ENCODE measurements at regions not wholly inside any gene's neighbourhood (a gene's known extent, or its start where the extent isn't known, plus 50 kb on each side); places are given as distances from the start of the nearest gene placed in this dataset.
A peak's percentile ranks its signal among the peaks of the same experiment; 100 is the strongest.
"Not testable (repeated sequence)": the region's sequence is repeated elsewhere in the genome, so short reads cannot be mapped to it uniquely, and the experiment has no call there.

GRCh38 chr4:118587116-118587831 lies 97.9 kb upstream of the METTL14 start:
- no peak for DNase-seq (ENCODE audit: low read depth)

GRCh38 chr4:118587946-118588345 lies 97.2 kb upstream of the METTL14 start:
- DNase-seq (ENCODE audit: low read depth) = no peak

GRCh38 chr4:118589471-118590055 lies 95.6 kb upstream of the METTL14 start:
- no peak for DNase-seq (ENCODE audit: low read depth)

GRCh38 chr4:118591339-118592046 lies 93.7 kb upstream of the METTL14 start:
- DNase-seq (ENCODE audit: low read depth) = peak; percentile 68

- not testable (repeated sequence) for DNase-seq (ENCODE audit: low read depth)
Measured at GRCh38 chr4:118592289-118592688, 92.9 kb upstream of the METTL14 start.

GRCh38 chr4:118595883-118596282 lies 89.3 kb upstream of the METTL14 start:
- DNase-seq (ENCODE audit: low read depth) = not testable (repeated sequence)

- not testable (repeated sequence) for DNase-seq (ENCODE audit: low read depth)
Measured at GRCh38 chr4:118625097-118625496, 60.1 kb upstream of the METTL14 start.

GRCh38 chr4:118629697-118630096 lies 55.5 kb upstream of the METTL14 start:
- peak; percentile 5 for DNase-seq (ENCODE audit: low read depth)

GRCh38 chr4:118630897-118631296 lies 54.3 kb upstream of the METTL14 start:
- not testable (repeated sequence) for DNase-seq (ENCODE audit: low read depth)

- not testable (repeated sequence) for DNase-seq (ENCODE audit: low read depth)
Measured at GRCh38 chr4:118631321-118632050, 53.7 kb upstream of the METTL14 start.

GRCh38 chr4:118633476-118633875 lies 51.7 kb upstream of the METTL14 start:
- DNase-seq (ENCODE audit: low read depth) = not testable (repeated sequence)

GRCh38 chr4:118634126-118634875 lies 50.9 kb upstream of the METTL14 start:
- not testable (repeated sequence) for DNase-seq (ENCODE audit: low read depth)
